Large intestine (tissue), 3 donors: ENCODE measurements at regions not wholly inside any gene's neighbourhood (a gene's known extent, or its start where the extent isn't known, plus 50 kb on each side); places are given as distances from the start of the nearest gene placed in this dataset.
"Not testable (repeated sequence)": the region's sequence is repeated elsewhere in the genome, so short reads cannot be mapped to it uniquely, and the experiment has no call there.

Source experiments
- DNase-seq, 2 donors: peaks; one replicate each; pipeline versions ENCODE4 v3.0.0 to v3.0.0-alpha.2; 2013
- H3K27ac ChIP-seq: one replicate; pipeline ENCODE4 v1.5.1; 2013; ENCODE audit warnings: low read length
- H3K27me3 ChIP-seq: 2 replicates; pipeline ENCODE4 v1.6.1; 2013; ENCODE audit warnings: low read length; ENCODE audit not compliant: control insufficient read depth, insufficient read depth
- H3K36me3 ChIP-seq: 2 replicates; pipeline ENCODE4 v1.6.1; 2013; ENCODE audit warnings: low read length; ENCODE audit not compliant: control insufficient read depth, insufficient read depth
- H3K4me1 ChIP-seq: one replicate; pipeline ENCODE4 v1.6.1; 2013; ENCODE audit warnings: low read length; ENCODE audit not compliant: control insufficient read depth, insufficient read depth
- H3K4me3 ChIP-seq: one replicate; pipeline ENCODE4 v1.5.1; 2013; ENCODE audit warnings: low read length
- H3K9me3 ChIP-seq: one replicate; pipeline ENCODE4 v1.6.1; 2013; ENCODE audit warnings: mild to moderate bottlenecking, low read depth, low read length, moderate library complexity; ENCODE audit not compliant: control insufficient read depth
- WGBS: methylation state at CpG from one replicate; pipeline ENCODE4 v1.1.5; 2013; ENCODE audit warnings: low lambda C conversion rate; ENCODE audit not compliant: insufficient coverage; 5-methylcytosine and 5-hydroxymethylcytosine counted together

- Histone ChIP-seq H3K36me3 (no peaks in the 10 kb centered on the region), H3K27me3 (no peaks in the 10 kb centered on the region), H3K4me1 (no peaks in the 10 kb centered on the region), H3K4me3 (no peak overlapping the region), H3K27ac (no peak overlapping the region), H3K9me3 (peaks cover 3% of the 10 kb centered on the region)
- no peak for DNase-seq
- no CpG with 5 or more reads among the region's 2 CpGs for WGBS
Observed at GRCh38 chr15:92724144-92724543, 68.6 kb upstream of the FAM174B start.

DNA sequence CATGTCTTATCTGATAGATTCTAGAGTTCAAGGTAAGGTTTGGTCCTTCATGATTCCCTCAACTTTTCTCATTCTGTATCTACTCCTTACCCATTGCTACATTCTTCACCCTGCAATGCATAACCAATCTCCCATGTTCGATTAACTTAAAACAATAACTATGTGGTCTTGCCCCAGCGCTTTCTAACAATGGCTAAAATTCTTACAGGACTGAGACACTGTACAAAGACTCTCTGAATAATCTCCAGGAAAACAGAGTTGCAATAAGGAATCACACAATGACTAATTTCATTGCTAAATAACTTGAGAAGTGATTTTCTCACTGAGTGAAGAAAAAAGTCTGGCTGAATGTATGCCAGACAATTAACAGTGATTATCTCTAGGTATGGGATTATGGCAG is 69.6 kb upstream of the FAM174B start:
- peaks cover 3% of the 10 kb centered on the region for H3K9me3 ChIP-seq
- no peak for DNase-seq
- H3K36me3 ChIP-seq: no peaks in the 10 kb centered on the region
- no peak overlapping the region for H3K27ac ChIP-seq
- H3K4me1 ChIP-seq: no peaks in the 10 kb centered on the region
- no peaks in the 10 kb centered on the region for H3K27me3 ChIP-seq
- WGBS: 100% methylated on average over 1 of the region's 2 CpGs
- no peak overlapping the region for H3K4me3 ChIP-seq

DNA sequence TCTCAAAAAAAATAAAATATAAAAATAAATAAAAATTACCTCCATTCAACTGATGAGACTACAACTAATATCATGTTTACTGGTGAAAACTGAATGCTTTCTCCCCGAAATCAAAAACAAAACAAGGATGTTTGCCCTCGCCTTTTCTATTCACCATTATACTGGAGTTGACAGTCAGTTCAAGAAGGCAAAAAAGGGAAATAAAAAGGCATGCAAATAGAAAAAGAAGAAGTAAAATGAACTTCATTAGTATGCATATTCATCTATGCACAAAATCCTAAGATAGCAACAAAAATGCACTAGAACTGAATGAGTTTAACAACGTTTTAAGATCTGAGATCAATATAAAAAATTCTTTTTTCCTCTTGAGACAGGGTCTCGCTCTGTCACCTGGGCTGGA is 72.7 kb upstream of the FAM174B start:
- WGBS: 40% methylated on average over 1 of the region's 4 CpGs
- DNase-seq: no peak
- Histone ChIP-seq H3K4me3 (no peak overlapping the region), H3K4me1 (no peaks in the 10 kb centered on the region), H3K36me3 (no peaks in the 10 kb centered on the region), H3K9me3 (no peaks in the 10 kb centered on the region), H3K27me3 (no peaks in the 10 kb centered on the region), H3K27ac (no peak overlapping the region)

- no peaks in the 10 kb centered on the region for H3K27me3 ChIP-seq
- H3K36me3 ChIP-seq: no peaks in the 10 kb centered on the region
- WGBS: no CpG with 5 or more reads among the region's 12 CpGs
- peak overlapping the region; percentile 52 for H3K4me3 ChIP-seq
- H3K9me3 ChIP-seq: no peaks in the 10 kb centered on the region
- no peaks in the 10 kb centered on the region for H3K4me1 ChIP-seq
- DNase-seq: no peak
- H3K27ac ChIP-seq: peak overlapping the region; percentile 58
Observed at GRCh38 chr15:92733090-92733933, 77.7 kb upstream of the FAM174B start.

GRCh38 chr15:92733934-92734521 is 78.5 kb upstream of the FAM174B start:
- H3K4me1 ChIP-seq: no peaks in the 10 kb centered on the region
- DNase-seq: peak; percentile 14 to 74
- H3K4me3 ChIP-seq: peak overlapping the region; percentile 52
- no peaks in the 10 kb centered on the region for H3K9me3 ChIP-seq
- no peaks in the 10 kb centered on the region for H3K27me3 ChIP-seq
- H3K27ac ChIP-seq: peak overlapping the region; percentile 72
- no peaks in the 10 kb centered on the region for H3K36me3 ChIP-seq
- WGBS: 20% methylated on average over 2 of the region's 33 CpGs

GRCh38 chr15:92739246-92739645 is 83.7 kb upstream of the FAM174B start:
- not testable (repeated sequence) for H3K27ac ChIP-seq, H3K9me3 ChIP-seq, H3K4me3 ChIP-seq, H3K4me1 ChIP-seq, H3K27me3 ChIP-seq, DNase-seq, H3K36me3 ChIP-seq
- WGBS: no CpG with 5 or more reads among the region's 4 CpGs

DNA sequence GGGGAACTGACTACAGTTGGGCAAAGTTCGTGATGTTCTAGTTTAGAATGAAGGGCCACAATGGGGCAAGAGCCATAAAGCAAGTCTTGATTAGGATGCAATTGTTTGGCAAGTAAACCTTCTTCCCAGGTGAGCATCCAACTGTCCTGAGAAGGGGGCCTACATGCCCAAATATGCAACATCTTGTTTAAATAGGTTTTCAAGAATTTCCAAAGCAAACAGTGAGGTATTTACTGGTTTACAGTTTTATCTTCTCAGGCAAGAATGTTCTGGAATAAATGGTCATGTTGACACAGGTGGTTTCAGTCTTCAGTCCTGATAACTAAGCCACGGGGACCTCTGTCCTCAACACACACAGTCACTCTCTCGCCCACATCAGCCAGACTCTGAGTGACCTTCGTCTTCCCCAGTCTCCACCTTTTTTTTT is 90.3 kb upstream of the FAM174B start:
- Histone ChIP-seq H3K9me3 (no peaks in the 10 kb centered on the region), H3K27me3 (no peaks in the 10 kb centered on the region), H3K36me3 (no peaks in the 10 kb centered on the region), H3K27ac (no peak overlapping the region), H3K4me3 (no peak overlapping the region), H3K4me1 (peaks cover 3% of the 10 kb centered on the region)
- no CpG with 5 or more reads among the region's 4 CpGs for WGBS
- peak; percentile 51 to 82 for DNase-seq

GRCh38 chr15:92747047-92747446 is 91.5 kb upstream of the FAM174B start:
- WGBS: no CpG with 5 or more reads among the region's 3 CpGs
- DNase-seq: no peak
- no peaks in the 10 kb centered on the region for H3K27me3 ChIP-seq

GRCh38 chr15:92749216-92749615 is 93.6 kb upstream of the FAM174B start:
- H3K4me1 ChIP-seq: peaks cover 3% of the 10 kb centered on the region
- H3K27me3 ChIP-seq: no peaks in the 10 kb centered on the region
- no peaks in the 10 kb centered on the region for H3K9me3 ChIP-seq
- H3K4me3 ChIP-seq: no peak overlapping the region
- no peak overlapping the region for H3K27ac ChIP-seq
- 88% methylated on average over 3 of the region's 4 CpGs for WGBS
- DNase-seq: no peak
- H3K36me3 ChIP-seq: no peaks in the 10 kb centered on the region

More at GRCh38 chr15:92747047-92747446, 91.5 kb upstream of the FAM174B start:
- H3K9me3 ChIP-seq: no peaks in the 10 kb centered on the region
- no peak overlapping the region for H3K4me3 ChIP-seq
- H3K36me3 ChIP-seq: no peaks in the 10 kb centered on the region
- H3K27ac ChIP-seq: no peak overlapping the region
- peaks cover 3% of the 10 kb centered on the region for H3K4me1 ChIP-seq

DNA sequence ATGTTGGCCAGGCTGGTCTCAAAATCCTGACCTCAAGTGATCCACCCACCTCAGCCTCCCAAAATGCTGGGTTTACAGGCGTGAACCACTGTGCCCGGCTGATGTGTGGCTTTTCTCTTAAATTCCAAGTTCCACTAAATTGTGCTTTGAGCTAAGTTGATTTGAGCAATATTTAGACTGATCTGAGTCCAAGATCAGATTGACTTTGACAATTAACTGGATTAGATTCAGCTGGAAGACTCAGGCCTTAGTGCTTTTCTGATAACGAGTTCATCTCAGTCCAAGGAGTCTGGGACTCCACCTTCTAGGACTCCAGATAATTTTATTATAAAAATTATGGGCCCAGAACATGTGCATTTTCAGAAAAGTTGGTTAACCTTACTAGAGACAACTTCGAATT is 94.4 kb upstream of the FAM174B start:
- Histone ChIP-seq H3K4me1 (peaks cover 3% of the 10 kb centered on the region), H3K4me3 (no peak overlapping the region), H3K27ac (no peak overlapping the region), H3K9me3 (no peaks in the 10 kb centered on the region), H3K36me3 (no peaks in the 10 kb centered on the region), H3K27me3 (no peaks in the 10 kb centered on the region)
- DNase-seq: no peak
- no CpG with 5 or more reads among the region's 4 CpGs for WGBS
